IMR-90 (cell line): ENCODE measurements at regions not wholly inside any gene's neighbourhood (a gene's known extent, or its start where the extent isn't known, plus 50 kb on each side); places are given as distances from the start of the nearest gene placed in this dataset.

Source experiments
- ATAC-seq: fragments of 200-7000 bp; cut with Tn5 transposase; 2 replicates; pipeline ENCODE4 v1.9.1; 2020; ENCODE audit warnings: low read depth, mild to moderate bottlenecking, moderate library complexity
- BruUV-seq: library from RNA; stranded (reverse); fragments of 400-500 nt; replicated peaks from 2 replicates; lab custom pipeline; 2021; lab: Mats Ljungman, UMichigan
- CTCF ChIA-PET: fragments of 300-600 bp; formaldehyde crosslinking; extraction: SDS; loops from one replicate; lab custom pipeline; 2021; ENCODE audit warnings: antibody characterized with exemption; lab: Yijun Ruan, JAX
- POLR2A ChIA-PET: fragments of 300-600 bp; sonication (Branson Sonifier 250); formaldehyde crosslinking; loops from one replicate; lab custom pipeline; 2022; ENCODE audit warnings: antibody characterized with exemption; ENCODE audit not compliant: unreplicated experiment; lab: Charles Lee
- DNase-seq: peaks from one replicate; pipeline ENCODE4 v3.0.0; 2013
- H2AFZ ChIP-seq: replicated peaks from 2 replicates; pipeline ENCODE3; 2013; ENCODE audit warnings: low read length, mild to moderate bottlenecking; ENCODE audit not compliant: poor library complexity
- H2AK5ac ChIP-seq: 2 replicates; pipeline ENCODE4 v1.6.1; 2013; ENCODE audit warnings: low read depth, low read length, inconsistent platforms
- H2AK9ac ChIP-seq: replicated peaks from 2 replicates; pipeline ENCODE3; 2013; ENCODE audit warnings: mild to moderate bottlenecking, low read depth, low read length, moderate library complexity; ENCODE audit not compliant: poor library complexity
- H2BK120ac ChIP-seq: 2 replicates; pipeline ENCODE4 v1.6.1; 2013; ENCODE audit warnings: low read depth, low read length, inconsistent platforms
- H2BK15ac ChIP-seq: 3 replicates; pipeline ENCODE4 v1.6.1; 2013; ENCODE audit warnings: low read depth, low read length, inconsistent platforms
- H2BK20ac ChIP-seq: 2 replicates; pipeline ENCODE4 v1.6.1; 2013; ENCODE audit warnings: low read depth, mild to moderate bottlenecking, inconsistent platforms, low read length, moderate library complexity
- H2BK5ac ChIP-seq: 2 replicates; pipeline ENCODE4 v1.6.1; 2013; ENCODE audit warnings: mild to moderate bottlenecking, low read depth, low read length, inconsistent platforms; ENCODE audit not compliant: poor library complexity, severe bottlenecking
- H3K14ac ChIP-seq: replicated peaks from 2 replicates; pipeline ENCODE4 v1.6.1; 2013; ENCODE audit warnings: low read depth, low read length, inconsistent platforms
- H3K18ac ChIP-seq: 2 replicates; pipeline ENCODE4 v1.6.1; 2013; ENCODE audit warnings: low read depth, low read length, control low read depth
- H3K23ac ChIP-seq: 2 replicates; pipeline ENCODE4 v1.6.1; 2013; ENCODE audit warnings: low read depth, low read length, inconsistent platforms
- H3K27ac ChIP-seq: 2 replicates; pipeline ENCODE4 v1.5.1; 2013; ENCODE audit warnings: mild to moderate bottlenecking, control low read depth, low read length; ENCODE audit not compliant: insufficient read depth
- H3K27me3 ChIP-seq: 2 replicates; pipeline ENCODE4 v1.6.1; 2013; ENCODE audit warnings: low read length; ENCODE audit not compliant: control insufficient read depth, insufficient read depth
- H3K36me3 ChIP-seq: 2 replicates; pipeline ENCODE4 v1.6.1; 2013; ENCODE audit warnings: low read length, mixed read lengths; ENCODE audit not compliant: control insufficient read depth, insufficient read depth
- H3K4ac ChIP-seq: 2 replicates; pipeline ENCODE4 v1.6.1; 2013; ENCODE audit warnings: low read depth, low read length, inconsistent platforms
- H3K4me1 ChIP-seq: 2 replicates; pipeline ENCODE4 v1.6.1; 2013; ENCODE audit warnings: low read length, mixed read lengths; ENCODE audit not compliant: control insufficient read depth, insufficient read depth
- H3K4me2 ChIP-seq: 2 replicates; pipeline ENCODE4 v1.6.1; 2013; ENCODE audit warnings: low read depth, mild to moderate bottlenecking, control low read depth, low read length, moderate library complexity
- H3K4me3 ChIP-seq: 2 replicates; pipeline ENCODE4 v1.5.1; 2013; ENCODE audit warnings: low read depth, mild to moderate bottlenecking, control low read depth, low read length, moderate library complexity; ENCODE audit not compliant: insufficient read depth
- H3K56ac ChIP-seq: 2 replicates; pipeline ENCODE4 v1.6.1; 2013; ENCODE audit warnings: low read length, inconsistent platforms; ENCODE audit not compliant: insufficient read depth; ENCODE audit errors: extremely low read depth
- H3K79me1 ChIP-seq, 2 experiments: 2 replicates each; pipeline ENCODE4 v1.6.1; 2013; ENCODE audit warnings: low read length in 2 of 2, inconsistent platforms in 1 of 2, low read depth in 1 of 2
- H3K9ac ChIP-seq: 2 replicates; pipeline ENCODE4 v1.6.1; 2013; ENCODE audit warnings: low read depth, low read length, control low read depth
- H3K9me1 ChIP-seq: 2 replicates; pipeline ENCODE4 v1.6.1; 2013; ENCODE audit warnings: low read length, inconsistent platforms; ENCODE audit not compliant: insufficient read depth
- H3K9me3 ChIP-seq: 2 replicates; pipeline ENCODE4 v1.6.1; 2013; ENCODE audit warnings: low read length; ENCODE audit not compliant: control insufficient read depth, insufficient read depth
- H4K20me1 ChIP-seq: 2 replicates; pipeline ENCODE4 v1.6.1; 2013; ENCODE audit warnings: low read length, inconsistent platforms; ENCODE audit not compliant: insufficient read depth
- H4K5ac ChIP-seq: 2 replicates; pipeline ENCODE4 v1.6.1; 2013; ENCODE audit warnings: mild to moderate bottlenecking, low read depth, low read length, control low read depth
- H4K8ac ChIP-seq, 2 experiments: 2 replicates each; pipeline ENCODE4 v1.6.1; 2013; ENCODE audit warnings: low read depth in 2 of 2, low read length in 2 of 2, control low read depth in 1 of 2, inconsistent platforms in 1 of 2
- H4K91ac ChIP-seq: 2 replicates; pipeline ENCODE4 v1.6.1; 2013; ENCODE audit warnings: low read depth, low read length, inconsistent platforms; ENCODE audit not compliant: insufficient read depth
- BHLHE40 ChIP-seq: fragments of 150-350 bp; IDR thresholded peaks from 2 replicates; pipeline ENCODE4 v1.6.1; 2016; ENCODE audit warnings: mild to moderate bottlenecking, low read depth, low read length
- CEBPB ChIP-seq: IDR thresholded peaks from 2 replicates; pipeline ENCODE4 v1.6.1; 2012; ENCODE audit warnings: low read depth, low read length, improper control_type of control experiment
- CHD1 ChIP-seq: IDR thresholded peaks from 2 replicates; pipeline ENCODE4 v1.6.1; 2012; ENCODE audit warnings: low read depth, low read length, improper control_type of control experiment
- ELK1 ChIP-seq: fragments of 150-350 bp; IDR thresholded peaks from 2 replicates; pipeline ENCODE4 v1.6.1; 2016; ENCODE audit warnings: low read depth, mild to moderate bottlenecking, low read length, moderate library complexity, borderline replicate concordance
- FOS ChIP-seq: fragments of 150-350 bp; IDR thresholded peaks from 2 replicates; pipeline ENCODE4 v1.6.1; 2016; ENCODE audit warnings: low read depth, low read length
- MAFK ChIP-seq: IDR thresholded peaks from 2 replicates; pipeline ENCODE4 v1.6.1; 2012; ENCODE audit warnings: low read depth, low read length, improper control_type of control experiment
- MXI1 ChIP-seq: IDR thresholded peaks from 2 replicates; pipeline ENCODE4 v1.6.1; 2012; ENCODE audit warnings: low read depth, mild to moderate bottlenecking, low read length, moderate library complexity, borderline replicate concordance
- NFE2L2 ChIP-seq: fragments of 150-350 bp; IDR thresholded peaks from 2 replicates; pipeline ENCODE4 v1.6.1; 2016; ENCODE audit warnings: low read depth, mild to moderate bottlenecking, low read length
- POLR2A ChIP-seq: IDR thresholded peaks from 2 replicates; pipeline ENCODE4 v1.6.1; 2012; ENCODE audit warnings: mild to moderate bottlenecking, low read depth, low read length
- RAD21 ChIP-seq: IDR thresholded peaks from 2 replicates; pipeline ENCODE4 v1.6.1; 2012; ENCODE audit warnings: low read length, improper control_type of control experiment
- RCOR1 ChIP-seq: IDR thresholded peaks from 2 replicates; pipeline ENCODE4 v1.6.1; 2012; ENCODE audit warnings: mild to moderate bottlenecking, low read length, improper control_type of control experiment; ENCODE audit not compliant: insufficient replicate concordance
- RFX5 ChIP-seq: IDR thresholded peaks from 2 replicates; pipeline ENCODE4 v1.8.0; 2012; ENCODE audit warnings: low read depth, mild to moderate bottlenecking, low read length, moderate library complexity
- SMC3 ChIP-seq: fragments of 150-350 bp; IDR thresholded peaks from 2 replicates; pipeline ENCODE4 v1.6.1; 2016; ENCODE audit warnings: low read depth, mild to moderate bottlenecking, antibody characterized with exemption, low read length, moderate library complexity
- dilution Hi-C: fragments of 300-500 bp; cut with HindIII; formaldehyde crosslinking; loops from one replicate; pipeline ENCODE4 v1.14.3; 2018; ENCODE audit warnings: low sequenced_read_pairs; ENCODE audit not compliant: unreplicated experiment
- in situ Hi-C: fragments of 300-500 bp; cut with MboI; formaldehyde crosslinking; loops from 3 replicates; pipeline ENCODE4 v1.14.3; 2019; ENCODE audit warnings: low sequenced_read_pairs, inconsistent platforms, mixed read lengths
- intact Hi-C: fragments of 100-400 bp; cut with micrococcal nuclease; formaldehyde crosslinking; loops from 2 replicates; pipeline ENCODE4 v1.10.0; 2022
- TF ChIP-seq, protein P1 (sequence below): conservative IDR thresholded peaks from 2 replicates; pipeline ENCODE4 v1.5.1; 2012; ENCODE audit warnings: mild to moderate bottlenecking, low read depth, low read length, improper control_type of control experiment

DNA sequence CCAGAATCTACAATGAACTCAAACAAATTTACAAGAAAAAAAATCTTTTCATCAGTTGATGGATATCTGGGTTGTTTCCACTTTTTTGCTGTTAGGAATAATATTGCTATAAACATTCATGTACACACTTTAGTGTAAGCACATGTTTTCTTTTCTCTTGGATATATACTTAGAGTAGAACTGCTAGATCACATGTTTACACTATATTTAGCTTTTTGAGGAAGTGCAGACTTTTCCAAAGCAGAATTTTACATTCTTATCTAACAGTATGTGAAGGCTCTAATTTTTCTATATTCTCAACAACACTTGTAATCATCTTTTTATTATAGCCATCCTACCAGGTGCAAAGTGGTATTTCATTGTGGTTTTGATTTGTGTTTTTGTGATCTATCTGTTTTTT, 103.6 kb upstream of the RMP24 start:
- no peak overlapping the region for H2BK5ac ChIP-seq
- DNase-seq (no peak), ATAC-seq (no peak)
- no peaks in the 10 kb centered on the region for H3K27me3 ChIP-seq
- no peak overlapping the region for H2AK5ac ChIP-seq
- no peaks in the 10 kb centered on the region for H3K9me3 ChIP-seq
- H3K56ac ChIP-seq = no peak overlapping the region
- H3K14ac ChIP-seq = no peak overlapping the region
- H3K18ac ChIP-seq = no peak overlapping the region
- H4K8ac ChIP-seq = no peak overlapping the region
- in situ Hi-C loops = no loop called here
- H3K4me2 ChIP-seq = no peak overlapping the region
- no peak overlapping the region for H4K5ac ChIP-seq
- H3K9ac ChIP-seq = no peak overlapping the region
- H3K36me3 ChIP-seq = no peaks in the 10 kb centered on the region
- no peak overlapping the region for H2BK120ac ChIP-seq
- H4K20me1 ChIP-seq = no peaks in the 10 kb centered on the region
- BruUV-seq = no TSS peak
- H3K4me3 ChIP-seq = no peak overlapping the region
- H3K79me1 ChIP-seq = no peaks in the 10 kb centered on the region
- no peak overlapping the region for H2BK15ac ChIP-seq
- no peak overlapping the region for H4K91ac ChIP-seq
- ChIA-PET POLR2A (no interaction called here), CTCF (interaction anchor here (0.6 kb wide), 1 partner anchor 256 kb away, joined by 3 read pairs; no protein-coding TSS in a partner anchor)
- H2AK9ac ChIP-seq = no peak overlapping the region
- intact Hi-C loops = no loop called here
- no peak overlapping the region for H2AFZ ChIP-seq
- H3K23ac ChIP-seq = no peak overlapping the region
- H2BK20ac ChIP-seq = no peak overlapping the region
- no peaks in the 10 kb centered on the region for H3K9me1 ChIP-seq
- H3K27ac ChIP-seq = no peak overlapping the region
- dilution Hi-C loops = no loop called here
- no peak for TF ChIP-seq POLR2A
- no peak for TF ChIP-seq RCOR1
- TF ChIP-seq MAFK = no peak
- no peak for TF ChIP-seq CEBPB
- TF ChIP-seq RFX5 = no peak
- no peak for TF ChIP-seq ELK1
- no peak for TF ChIP-seq SMC3
- TF ChIP-seq, protein P1, sequence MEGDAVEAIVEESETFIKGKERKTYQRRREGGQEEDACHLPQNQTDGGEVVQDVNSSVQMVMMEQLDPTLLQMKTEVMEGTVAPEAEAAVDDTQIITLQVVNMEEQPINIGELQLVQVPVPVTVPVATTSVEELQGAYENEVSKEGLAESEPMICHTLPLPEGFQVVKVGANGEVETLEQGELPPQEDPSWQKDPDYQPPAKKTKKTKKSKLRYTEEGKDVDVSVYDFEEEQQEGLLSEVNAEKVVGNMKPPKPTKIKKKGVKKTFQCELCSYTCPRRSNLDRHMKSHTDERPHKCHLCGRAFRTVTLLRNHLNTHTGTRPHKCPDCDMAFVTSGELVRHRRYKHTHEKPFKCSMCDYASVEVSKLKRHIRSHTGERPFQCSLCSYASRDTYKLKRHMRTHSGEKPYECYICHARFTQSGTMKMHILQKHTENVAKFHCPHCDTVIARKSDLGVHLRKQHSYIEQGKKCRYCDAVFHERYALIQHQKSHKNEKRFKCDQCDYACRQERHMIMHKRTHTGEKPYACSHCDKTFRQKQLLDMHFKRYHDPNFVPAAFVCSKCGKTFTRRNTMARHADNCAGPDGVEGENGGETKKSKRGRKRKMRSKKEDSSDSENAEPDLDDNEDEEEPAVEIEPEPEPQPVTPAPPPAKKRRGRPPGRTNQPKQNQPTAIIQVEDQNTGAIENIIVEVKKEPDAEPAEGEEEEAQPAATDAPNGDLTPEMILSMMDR = no peak
- no peak for TF ChIP-seq FOS
- TF ChIP-seq BHLHE40 = no peak
- no peak for TF ChIP-seq RAD21
- no peak for TF ChIP-seq CHD1
- no peak for TF ChIP-seq MXI1
- no peak for TF ChIP-seq NFE2L2
- no peaks in the 10 kb centered on the region for H3K4me1 ChIP-seq
- no peak overlapping the region for H3K4ac ChIP-seq
